HCT116 (cell line): ENCODE measurements at regions not wholly inside any gene's neighbourhood (a gene's known extent, or its start where the extent isn't known, plus 50 kb on each side); places are given as distances from the start of the nearest gene placed in this dataset.

Source experiments
- CTCF ChIP-seq, 3 experiments: fragments of 200-600 bp in 1 of 3; sonication (generic) in 1 of 3; IDR thresholded peaks in 2 of 3; conservative IDR thresholded peaks in 1 of 3; 2 replicates each; pipeline ENCODE4 v1.5.1; 2012 to 2017; ENCODE audit warnings: low read depth in 2 of 3, low read length in 2 of 3, antibody characterized with exemption in 1 of 3, borderline replicate concordance in 1 of 3, control low read depth in 1 of 3, mild to moderate bottlenecking in 1 of 3, mixed read lengths in 1 of 3, mixed run types in 1 of 3, moderate library complexity in 1 of 3; ENCODE audit not compliant: insufficient read depth in 1 of 3
- EZH2 ChIP-seq: fragments of 200-600 bp; sonication (generic); IDR thresholded peaks from 2 replicates; pipeline ENCODE4 v1.6.1; 2017; ENCODE audit warnings: antibody characterized with exemption, mixed run types
- FOSL1 ChIP-seq: IDR thresholded peaks from 2 replicates; pipeline ENCODE4 v1.6.1; 2012; ENCODE audit warnings: low read depth

GRCh38 chr6:126181890-126182289 is 158.0 kb upstream of the CENPW start:
- no peak for TF ChIP-seq CTCF (IDR thresholded peaks at IDR 0.05 in 2 of 3, conservative IDR thresholded peaks at IDR 0.05 in 1 of 3; ENCODE audit: borderline replicate concordance in 1 of 3, insufficient read depth in 1 of 3, low read depth in 2 of 3, low read length in 2 of 3)
- TF ChIP-seq FOSL1, result no peak
- TF ChIP-seq EZH2, result no peak
